NOMO-1 (cell line): ENCODE measurements at regions not wholly inside any gene's neighbourhood (a gene's known extent, or its start where the extent isn't known, plus 50 kb on each side); places are given as distances from the start of the nearest gene placed in this dataset.

Experiments
- DNase-seq, 2 experiments: peaks; one replicate each; lab custom pipeline; 2025; ENCODE audit not compliant: unreplicated experiment in 2 of 2; lab: John Stamatoyannopoulos, UW

- DNase-seq, result no peak
Observed at GRCh38 chr18:68262690-68263294, 452.1 kb downstream of the TMX3 start.

GRCh38 chr18:68256418-68257067, 458.4 kb downstream of the TMX3 start:
- no peak for DNase-seq

GRCh38 chr18:68244786-68245185, 470.1 kb downstream of the TMX3 start:
- DNase-seq, result no peak

GRCh38 chr18:68241881-68242280, 473.0 kb downstream of the TMX3 start:
- DNase-seq, result no peak

- no peak for DNase-seq
Observed at GRCh38 chr18:68234676-68235075, 480.2 kb downstream of the TMX3 start.

- no peak for DNase-seq
Observed at GRCh38 chr18:68234131-68234530, 480.8 kb downstream of the TMX3 start.

GRCh38 chr18:68233018-68233417, 481.9 kb downstream of the TMX3 start:
- DNase-seq, result no peak

GRCh38 chr18:68229351-68229750, 485.6 kb downstream of the TMX3 start:
- DNase-seq, result no peak

GRCh38 chr18:68221111-68221724, 493.7 kb downstream of the TMX3 start:
- no peak for DNase-seq

GRCh38 chr18:68220458-68220857, 494.4 kb downstream of the TMX3 start:
- no peak for DNase-seq

- DNase-seq, result no peak
Observed at GRCh38 chr18:68219872-68220271, 495.0 kb downstream of the TMX3 start.

- DNase-seq, result no peak
Observed at GRCh38 chr18:68219274-68219673, 495.6 kb downstream of the TMX3 start.

- no peak for DNase-seq
Observed at GRCh38 chr18:68215931-68216330, 499.0 kb downstream of the TMX3 start.

GRCh38 chr18:68186039-68186438, 528.9 kb downstream of the TMX3 start:
- no peak for DNase-seq

- DNase-seq, result no peak
Observed at GRCh38 chr18:68181956-68182355, 533.0 kb downstream of the TMX3 start.

GRCh38 chr18:68179811-68180210, 535.1 kb downstream of the TMX3 start:
- DNase-seq, result no peak

- DNase-seq, result no peak
Observed at GRCh38 chr18:68178921-68179320, 536.0 kb downstream of the TMX3 start.

- no peak for DNase-seq
Observed at GRCh38 chr18:68177807-68178702, 536.9 kb downstream of the TMX3 start.

GRCh38 chr18:68176901-68177300, 538.0 kb downstream of the TMX3 start:
- DNase-seq, result no peak

GRCh38 chr18:68172842-68173549, 541.9 kb downstream of the TMX3 start:
- no peak for DNase-seq

GRCh38 chr18:68164909-68165308, 550.0 kb downstream of the TMX3 start:
- DNase-seq, result no peak
